NCI-H510A treated with DMSO at 0.1 percent for 48 hours (cell line): ENCODE measurements at regions not wholly inside any gene's neighbourhood (a gene's known extent, or its start where the extent isn't known, plus 50 kb on each side); places are given as distances from the start of the nearest gene placed in this dataset.
"Not testable (repeated sequence)": the region's sequence is repeated elsewhere in the genome, so short reads cannot be mapped to it uniquely, and the experiment has no call there.

Experiments
- DNase-seq: peaks from one replicate; lab custom pipeline; 2025; lab: John Stamatoyannopoulos, UW

- DNase-seq, result not testable (repeated sequence)
Measured at GRCh38 chr11:115605397-115605796, 101.2 kb upstream of the CADM1 start.

- DNase-seq, result no peak
Measured at GRCh38 chr11:115599125-115599524, 94.9 kb upstream of the CADM1 start.

- no peak for DNase-seq
Measured at GRCh38 chr11:115598257-115598901, 94.2 kb upstream of the CADM1 start.

GRCh38 chr11:115591380-115591779 lies 87.2 kb upstream of the CADM1 start:
- DNase-seq, result no peak

GRCh38 chr11:115590254-115590653 lies 86.0 kb upstream of the CADM1 start:
- peak; percentile 77 for DNase-seq

GRCh38 chr11:115587718-115588342 lies 83.6 kb upstream of the CADM1 start:
- no peak for DNase-seq

GRCh38 chr11:115585361-115586024 lies 81.3 kb upstream of the CADM1 start:
- DNase-seq, result no peak

GRCh38 chr11:115581871-115582639 lies 77.8 kb upstream of the CADM1 start:
- peak; percentile 97 for DNase-seq

- DNase-seq, result no peak
Measured at GRCh38 chr11:115580927-115581680, 76.9 kb upstream of the CADM1 start.

GRCh38 chr11:115580416-115580815 lies 76.2 kb upstream of the CADM1 start:
- DNase-seq, result no peak

- DNase-seq, result no peak
Measured at GRCh38 chr11:115579181-115579825, 75.1 kb upstream of the CADM1 start.

- DNase-seq, result no peak
Measured at GRCh38 chr11:115578275-115578674, 74.1 kb upstream of the CADM1 start.

GRCh38 chr11:115577701-115578100 lies 73.5 kb upstream of the CADM1 start:
- DNase-seq, result no peak

- DNase-seq, result no peak
Measured at GRCh38 chr11:115576606-115577380, 72.6 kb upstream of the CADM1 start.

- DNase-seq, result no peak
Measured at GRCh38 chr11:115572551-115572950, 68.3 kb upstream of the CADM1 start.

- DNase-seq, result no peak
Measured at GRCh38 chr11:115566180-115566764, 62.1 kb upstream of the CADM1 start.

- no peak for DNase-seq
Measured at GRCh38 chr11:115564851-115565250, 60.6 kb upstream of the CADM1 start.

- DNase-seq, result no peak
Measured at GRCh38 chr11:115561116-115561515, 56.9 kb upstream of the CADM1 start.

GRCh38 chr11:115558635-115559034 lies 54.4 kb upstream of the CADM1 start:
- no peak for DNase-seq

- no peak for DNase-seq
Measured at GRCh38 chr11:115557681-115558080, 53.5 kb upstream of the CADM1 start.
